ENCODE measurements at regions not wholly inside any gene's neighbourhood (a gene's known extent, or its start where the extent isn't known, plus 50 kb on each side); places are given as distances from the start of the nearest gene placed in this dataset.
A peak's percentile ranks its signal among the peaks of the same experiment; 100 is the strongest.

GRCh38 chr3:127458696-127459604, 131.6 kb downstream of the TPRA1 start:
- DNase-seq (ENCODE audit: low spot score): peak; percentile 8

- no peak for DNase-seq (ENCODE audit: low spot score)
These were observed 132.9 kb downstream of the TPRA1 start for GRCh38 chr3:127457546-127458145.

GRCh38 chr3:127457094-127457475, 133.4 kb downstream of the TPRA1 start:
- DNase-seq (ENCODE audit: low spot score): peak; percentile 52

GRCh38 chr3:127456471-127457093, 134.0 kb downstream of the TPRA1 start:
- peak; percentile 85 for DNase-seq (ENCODE audit: low spot score)

- DNase-seq (ENCODE audit: low spot score): peak; percentile 66
These were observed 134.7 kb downstream of the TPRA1 start for GRCh38 chr3:127455541-127456450.

GRCh38 chr3:127454968-127455367, 135.6 kb downstream of the TPRA1 start:
- no peak for DNase-seq (ENCODE audit: low spot score)

DNA sequence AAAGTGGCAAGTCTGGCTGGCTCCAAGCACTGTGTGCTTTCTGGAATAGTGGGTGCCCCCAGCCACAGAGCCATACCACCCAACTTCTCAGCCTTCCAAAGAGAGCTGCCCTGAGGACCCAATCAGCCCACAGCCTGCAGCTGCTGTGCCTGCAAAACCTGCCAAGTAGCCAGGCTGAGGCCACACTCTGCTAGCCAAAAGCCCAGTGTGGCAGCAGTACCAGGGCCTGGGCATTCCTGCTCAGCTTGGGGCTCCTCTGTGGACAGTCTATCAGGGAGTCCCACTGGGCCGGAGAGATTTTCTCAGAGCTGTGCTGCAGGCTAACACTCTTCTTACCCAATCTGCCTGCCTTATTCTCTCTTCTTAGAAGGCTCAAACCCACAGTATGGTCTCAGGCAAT, 136.5 kb downstream of the TPRA1 start:
- no peak for DNase-seq (ENCODE audit: low spot score)

DNA sequence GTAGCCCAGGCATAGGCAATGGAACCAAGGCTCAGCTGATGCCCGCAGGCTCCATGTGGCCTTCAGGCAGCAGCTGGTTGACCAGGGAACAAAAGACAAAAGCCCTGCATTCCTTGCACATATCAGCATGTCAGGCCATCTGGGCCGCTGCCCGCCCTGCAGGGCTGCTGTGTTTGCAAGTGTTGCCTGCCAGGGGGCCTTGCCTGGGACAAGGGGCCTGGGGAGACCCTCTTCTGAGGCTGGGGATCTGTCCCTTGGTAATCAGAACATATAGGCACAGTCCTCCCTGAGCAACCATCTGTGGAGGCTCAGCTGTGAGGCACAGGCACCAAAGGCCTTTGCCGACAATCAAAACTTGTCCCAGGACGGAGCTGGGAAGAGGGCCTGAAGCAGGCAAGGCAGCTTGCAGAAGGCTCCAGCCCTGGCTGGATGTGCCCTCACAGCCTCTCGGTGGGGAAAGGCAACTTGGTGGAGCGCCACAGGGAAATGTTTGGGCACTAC, 138.2 kb downstream of the TPRA1 start:
- no peak for DNase-seq (ENCODE audit: low spot score)

DNA sequence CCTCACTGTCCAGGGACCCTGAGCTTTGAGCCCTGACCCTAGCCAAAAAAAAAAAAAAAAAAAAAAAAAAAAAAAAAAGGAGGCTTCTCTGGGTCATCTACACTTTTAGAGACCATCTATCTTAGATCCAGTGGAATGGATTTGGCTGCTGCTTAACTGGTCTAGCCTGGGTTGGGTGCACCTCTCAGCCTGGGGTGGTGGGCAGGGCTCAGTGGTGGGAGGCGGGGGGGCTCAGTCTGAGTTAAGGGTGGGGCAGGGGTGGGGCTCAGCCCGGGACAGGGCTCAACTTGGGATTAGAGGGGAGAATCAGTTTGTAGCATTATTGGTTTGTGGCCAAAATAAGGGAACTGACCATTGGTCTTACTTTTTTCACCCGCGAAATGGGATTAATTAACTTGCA, 139.2 kb downstream of the TPRA1 start:
- no peak for DNase-seq (ENCODE audit: low spot score)

- DNase-seq (ENCODE audit: low spot score): no peak
These were observed 140.2 kb downstream of the TPRA1 start for GRCh38 chr3:127450331-127450730.

GRCh38 chr3:127449486-127450212, 140.9 kb downstream of the TPRA1 start:
- no peak for DNase-seq (ENCODE audit: low spot score)

DNA sequence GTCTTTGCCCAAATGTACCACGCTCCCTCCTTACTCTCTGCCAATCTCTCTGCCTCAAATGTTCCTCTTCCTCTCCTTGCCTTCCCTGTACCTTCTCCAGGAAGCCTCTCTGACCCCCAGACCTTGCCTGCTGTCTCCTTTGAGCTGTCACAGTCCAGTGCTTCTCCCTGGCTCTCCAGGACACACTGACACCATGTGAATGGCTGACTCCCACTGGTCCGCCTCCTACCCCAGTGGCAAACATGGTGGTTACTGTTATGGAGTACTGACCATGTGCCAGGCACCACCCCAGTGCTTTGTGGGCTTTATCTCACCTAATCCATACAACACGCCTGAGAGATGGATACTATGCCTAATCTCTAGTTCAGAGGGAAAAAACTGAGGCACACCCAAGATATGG, 141.9 kb downstream of the TPRA1 start:
- no peak for DNase-seq (ENCODE audit: low spot score)

- no peak for DNase-seq (ENCODE audit: low spot score)
These were observed 142.4 kb downstream of the TPRA1 start for GRCh38 chr3:127448161-127448561.

DNA sequence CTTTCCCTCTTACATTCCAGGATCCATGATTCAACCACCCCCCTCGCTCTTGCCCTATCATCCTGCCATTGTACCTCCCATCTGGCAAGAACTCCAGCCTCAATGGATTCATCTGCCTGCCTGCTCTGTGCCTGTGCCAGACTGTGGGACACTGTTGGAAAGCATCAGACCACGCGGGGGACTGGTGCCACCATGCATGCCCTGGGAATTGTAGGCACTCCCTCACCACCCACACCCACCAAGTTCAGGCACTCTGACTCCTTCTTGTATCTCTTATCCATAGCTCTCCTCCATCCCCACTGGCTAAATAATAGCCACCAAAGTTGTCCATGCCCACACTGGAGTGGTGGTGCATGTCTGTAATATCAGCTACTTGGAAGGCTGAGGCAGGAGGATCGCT, 143.8 kb downstream of the TPRA1 start:
- DNase-seq (ENCODE audit: low spot score): no peak

GRCh38 chr3:127445581-127446343, 144.8 kb downstream of the TPRA1 start:
- DNase-seq (ENCODE audit: low spot score): no peak

- DNase-seq (ENCODE audit: low spot score): no peak
These were observed 145.8 kb downstream of the TPRA1 start for GRCh38 chr3:127444761-127445160.

GRCh38 chr3:127443581-127444375, 146.8 kb downstream of the TPRA1 start:
- no peak for DNase-seq (ENCODE audit: low spot score)

- DNase-seq (ENCODE audit: low spot score): no peak
These were observed 148.0 kb downstream of the TPRA1 start for GRCh38 chr3:127442506-127442905.

GRCh38 chr3:127441764-127442163, 148.8 kb downstream of the TPRA1 start:
- DNase-seq (ENCODE audit: low spot score): no peak

GRCh38 chr3:127440384-127440783, 150.1 kb downstream of the TPRA1 start:
- no peak for DNase-seq (ENCODE audit: low spot score)

All from kidney capillary endothelial cell (primary cell).